Psoas muscle (tissue), 7 donors: ENCODE measurements at regions not wholly inside any gene's neighbourhood (a gene's known extent, or its start where the extent isn't known, plus 50 kb on each side); places are given as distances from the start of the nearest gene placed in this dataset.
A peak's percentile ranks its signal among the peaks of the same experiment; 100 is the strongest.

Experiments used
- ATAC-seq, 4 donors: fragments of 200-7000 bp; cut with Tn5 transposase; one replicate each; pipeline ENCODE4 v1.9.1; 2020; ENCODE audit warnings: moderate library complexity in 3 of 4, mild to moderate bottlenecking in 2 of 4
- DNase-seq, 2 donors: peaks; one replicate each; pipeline ENCODE4 v3.0.0-alpha.2; 2020
- H3K27ac ChIP-seq: fragments of 200-600 bp; one replicate; pipeline ENCODE4 v1.8.0; 2022
- H3K27me3 ChIP-seq, 3 donors: fragments of 200-600 bp in 1 of 3; one replicate each; pipeline versions ENCODE4 v1.6.1 to v1.8.0; 2013 to 2022; ENCODE audit warnings: low read length in 2 of 3, mild to moderate bottlenecking in 2 of 3, moderate library complexity in 1 of 3; ENCODE audit not compliant: insufficient read depth in 3 of 3
- H3K36me3 ChIP-seq, 2 donors: fragments of 200-600 bp in 1 of 2; one replicate each; pipeline versions ENCODE4 v1.6.1 to v1.8.0; 2013 to 2022; ENCODE audit warnings: low read depth in 1 of 2, mild to moderate bottlenecking in 1 of 2, moderate library complexity in 1 of 2; ENCODE audit not compliant: insufficient read depth in 1 of 2
- H3K4me1 ChIP-seq: fragments of 200-600 bp; one replicate; pipeline ENCODE4 v1.8.0; 2022
- H3K4me3 ChIP-seq: fragments of 200-600 bp; one replicate; pipeline ENCODE4 v1.8.0; 2022; ENCODE audit warnings: mild to moderate bottlenecking
- H3K9me3 ChIP-seq: fragments of 200-600 bp; one replicate; pipeline ENCODE4 v1.8.0; 2022
- WGBS, 3 donors: extraction: QIAGEN DNeasy Blood & Tissue Kit; methylation state at CpG; one replicate each; pipeline versions ENCODE4 v1.1.6 to v1.1.7; 2013; 5-methylcytosine and 5-hydroxymethylcytosine counted together
- intact Hi-C, 2 donors: fragments of 100-400 bp; cut with DNase I; formaldehyde crosslinking; loops; one replicate each; pipeline versions ENCODE4 v1.11.0 to v1.14.2; 2022
- TF ChIP-seq, protein P1 (sequence below): fragments of 200-600 bp; IDR thresholded peaks from one replicate; pipeline ENCODE4 v1.8.0; 2022; ENCODE audit warnings: antibody characterized with exemption
- donor health status: healthy with polysubstance abuse.
- donor health status: DM: no; HTN: no; CAD: no; lungs with moderate emphysema.
- donor health status: Bipolar disorder and iron deficiency.
- donor health status: healthy.
- donor health status: DM: yes; HTN: yes; CAD: no.
- donor health status: DM: no; HTN: no; CAD: no.
- donor health status: DM: yes; HTN: yes; CAD: no.

DNA sequence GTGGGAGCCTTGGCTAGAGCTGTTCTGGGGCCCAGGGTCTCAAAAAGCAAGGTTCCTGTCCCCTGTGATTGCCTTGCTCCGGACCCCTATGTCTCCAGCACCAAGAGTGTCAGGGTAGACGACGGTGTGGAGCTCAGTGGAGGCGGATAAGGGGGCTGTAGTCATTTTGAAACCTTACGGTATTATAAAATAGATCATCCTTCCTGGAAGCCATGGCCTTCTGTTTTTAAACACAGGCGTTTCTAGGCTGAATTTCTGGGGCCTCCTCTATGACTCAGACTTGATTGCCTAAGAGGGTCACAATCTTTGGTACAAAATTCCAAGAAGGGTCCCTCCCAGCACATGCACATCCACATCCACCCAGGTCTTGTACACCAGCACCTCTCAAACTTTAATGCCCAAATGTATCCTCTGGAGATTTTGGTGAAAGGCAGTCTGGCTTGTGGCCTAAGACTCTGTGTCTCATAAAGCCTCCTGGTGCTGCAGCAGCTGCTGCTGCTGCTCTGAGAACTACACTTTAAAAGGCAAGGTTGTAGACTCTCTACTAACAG is 70.5 kb upstream of the XCR1 start:
- WGBS, 3 donors, result 81 to 88% (median 82%) methylated on average over 6 of the region's 6 CpGs

DNA sequence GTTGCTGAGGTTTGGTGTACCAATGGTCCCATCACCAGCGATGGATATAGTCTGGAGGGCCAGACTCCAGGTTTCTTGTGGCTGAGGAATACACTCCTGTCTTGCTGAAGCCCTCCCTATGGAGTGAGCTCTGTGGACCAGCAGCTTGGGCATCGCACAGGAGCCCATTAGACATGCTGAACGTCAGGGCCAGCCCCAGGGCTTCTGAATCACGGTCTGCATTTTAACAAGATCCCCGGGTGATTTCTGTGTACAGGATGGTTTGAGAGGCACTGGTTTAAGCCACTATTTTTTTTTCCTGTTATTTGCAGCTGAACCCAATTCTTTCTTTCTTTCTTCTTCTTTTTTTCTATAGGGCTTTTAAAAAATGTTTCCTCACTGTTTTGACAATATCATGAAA is 69.5 kb upstream of the XCR1 start:
- Histone ChIP-seq H3K4me1 (peaks cover 3% of the 10 kb centered on the region), H3K27ac (peak overlapping the region; percentile 46), H3K9me3 (no peaks in the 10 kb centered on the region), H3K36me3 (no peaks in the 10 kb centered on the region), H3K27me3 (no peaks in the 10 kb centered on the region), H3K4me3 (no peak overlapping the region)
- no peak for DNase-seq
- intact Hi-C loops, result no loop called here
- 76 to 83% (median 78%) methylated on average over 5 of the region's 5 CpGs for WGBS, 3 donors
- TF ChIP-seq, protein P1, sequence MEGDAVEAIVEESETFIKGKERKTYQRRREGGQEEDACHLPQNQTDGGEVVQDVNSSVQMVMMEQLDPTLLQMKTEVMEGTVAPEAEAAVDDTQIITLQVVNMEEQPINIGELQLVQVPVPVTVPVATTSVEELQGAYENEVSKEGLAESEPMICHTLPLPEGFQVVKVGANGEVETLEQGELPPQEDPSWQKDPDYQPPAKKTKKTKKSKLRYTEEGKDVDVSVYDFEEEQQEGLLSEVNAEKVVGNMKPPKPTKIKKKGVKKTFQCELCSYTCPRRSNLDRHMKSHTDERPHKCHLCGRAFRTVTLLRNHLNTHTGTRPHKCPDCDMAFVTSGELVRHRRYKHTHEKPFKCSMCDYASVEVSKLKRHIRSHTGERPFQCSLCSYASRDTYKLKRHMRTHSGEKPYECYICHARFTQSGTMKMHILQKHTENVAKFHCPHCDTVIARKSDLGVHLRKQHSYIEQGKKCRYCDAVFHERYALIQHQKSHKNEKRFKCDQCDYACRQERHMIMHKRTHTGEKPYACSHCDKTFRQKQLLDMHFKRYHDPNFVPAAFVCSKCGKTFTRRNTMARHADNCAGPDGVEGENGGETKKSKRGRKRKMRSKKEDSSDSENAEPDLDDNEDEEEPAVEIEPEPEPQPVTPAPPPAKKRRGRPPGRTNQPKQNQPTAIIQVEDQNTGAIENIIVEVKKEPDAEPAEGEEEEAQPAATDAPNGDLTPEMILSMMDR, result no peak
- no peak for ATAC-seq

More for the DNA sequence above, 70.5 kb upstream of the XCR1 start:
- DNase-seq, result peak in 1 of 2 donors; percentile 29
- ATAC-seq, result peak; percentile 17 to 84 (median 72)
- TF ChIP-seq, protein P1, result no peak
- H3K36me3 ChIP-seq, result no peaks in the 10 kb centered on the region
- H3K27me3 ChIP-seq, result no peaks in the 10 kb centered on the region
- H3K27ac ChIP-seq, result peak overlapping the region; percentile 46
- H3K4me3 ChIP-seq, result no peak overlapping the region
- intact Hi-C loops, result no loop called here
- no peaks in the 10 kb centered on the region for H3K9me3 ChIP-seq
- peaks cover 3% of the 10 kb centered on the region for H3K4me1 ChIP-seq

DNA sequence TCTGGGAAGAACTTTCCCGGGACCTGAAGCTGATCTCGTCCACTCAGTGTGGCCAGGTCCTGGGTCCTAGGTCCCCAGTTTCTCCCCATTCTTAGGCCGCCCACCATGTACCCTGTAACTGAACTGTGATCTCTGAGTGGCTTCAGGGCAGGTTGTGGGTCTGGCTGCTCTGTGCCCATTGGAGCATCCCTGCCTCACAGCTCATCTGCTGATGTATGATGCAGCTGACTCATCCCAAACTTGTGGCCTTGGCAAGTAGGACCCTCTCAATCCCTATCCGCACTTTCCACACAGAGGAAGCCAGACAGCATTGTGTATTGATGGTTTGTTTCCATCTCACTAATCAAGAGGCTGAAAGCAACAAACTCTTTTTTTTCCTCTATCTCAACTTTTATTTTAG is 69.1 kb upstream of the XCR1 start:
- no peaks in the 10 kb centered on the region for H3K9me3 ChIP-seq
- 85 to 96% (median 94%) methylated on average over 4 of the region's 4 CpGs for WGBS, 3 donors

DNA sequence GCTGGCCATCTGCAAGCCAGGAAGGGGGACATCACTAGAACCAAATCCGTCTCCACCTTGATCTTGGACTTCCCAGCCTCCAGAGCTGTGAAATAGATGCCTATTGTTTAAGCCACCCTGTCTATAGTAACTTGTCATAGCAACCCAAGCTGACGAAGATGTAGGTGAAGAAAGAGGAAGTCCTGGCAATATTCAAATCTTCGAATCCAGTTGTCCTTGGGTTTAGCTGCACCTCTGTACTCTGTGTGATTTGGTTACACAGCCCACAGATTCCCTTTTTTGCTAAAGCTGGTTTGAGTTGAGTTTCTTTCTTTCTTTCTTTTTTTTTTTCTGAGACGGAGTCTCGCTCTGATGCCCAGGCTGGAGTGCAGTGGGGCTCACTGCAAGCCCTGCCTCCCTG is 68.0 kb upstream of the XCR1 start:
- intact Hi-C loops, result no loop called here
- DNase-seq (no peak), ATAC-seq (no peak)
- H3K27ac ChIP-seq, result no peak overlapping the region
- H3K4me3 ChIP-seq, result no peak overlapping the region
- H3K27me3 ChIP-seq, result no peaks in the 10 kb centered on the region
- no peaks in the 10 kb centered on the region for H3K9me3 ChIP-seq
- 88 to 97% (median 95%) methylated on average over 5 of the region's 5 CpGs for WGBS, 3 donors
- peaks cover 5% of the 10 kb centered on the region for H3K4me1 ChIP-seq
- TF ChIP-seq, protein P1, result no peak
- no peaks in the 10 kb centered on the region for H3K36me3 ChIP-seq

More for the DNA sequence above, 69.1 kb upstream of the XCR1 start:
- no peaks in the 10 kb centered on the region for H3K27me3 ChIP-seq
- DNase-seq (no peak), ATAC-seq (no peak)
- no peak overlapping the region for H3K4me3 ChIP-seq
- TF ChIP-seq, protein P1, result no peak
- no peak overlapping the region for H3K27ac ChIP-seq
- intact Hi-C loops, result no loop called here
- H3K36me3 ChIP-seq, result no peaks in the 10 kb centered on the region
- H3K4me1 ChIP-seq, result peaks cover 3% of the 10 kb centered on the region

DNA sequence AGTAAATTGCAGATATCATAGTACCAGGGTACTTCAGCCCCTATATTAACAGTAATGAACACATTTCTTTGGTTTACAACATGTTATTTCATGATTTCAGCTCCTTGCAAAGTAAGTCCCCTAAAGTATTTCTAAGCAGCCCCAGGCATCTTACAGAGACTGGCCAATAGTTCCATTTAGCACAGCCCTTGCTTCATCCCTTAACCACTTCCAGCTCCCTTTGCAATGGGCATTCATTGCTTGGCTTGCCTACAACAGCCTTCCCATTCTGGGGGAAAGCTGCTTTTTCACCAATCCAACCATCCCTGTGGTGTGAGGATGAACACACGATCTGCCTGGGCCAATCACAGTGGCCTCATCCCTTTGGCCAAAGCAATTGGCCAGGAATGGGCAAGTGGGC is 67.2 kb upstream of the XCR1 start:
- DNase-seq, result no peak
- H3K4me1 ChIP-seq, result peaks cover 6% of the 10 kb centered on the region
- no peaks in the 10 kb centered on the region for H3K36me3 ChIP-seq
- WGBS, 3 donors, result 71 to 80% (median 73%) methylated on average over 1 of the region's 1 CpG
- no peaks in the 10 kb centered on the region for H3K27me3 ChIP-seq
- intact Hi-C loops, result no loop called here
- TF ChIP-seq, protein P1, result no peak
- no peaks in the 10 kb centered on the region for H3K9me3 ChIP-seq
- H3K4me3 ChIP-seq, result no peak overlapping the region
- no peak overlapping the region for H3K27ac ChIP-seq
- no peak for ATAC-seq
